ENCODE measurements at regions not wholly inside any gene's neighbourhood (a gene's known extent, or its start where the extent isn't known, plus 50 kb on each side); places are given as distances from the start of the nearest gene placed in this dataset.
"Not testable (repeated sequence)": the region's sequence is repeated elsewhere in the genome, so short reads cannot be mapped to it uniquely, and the experiment has no call there.

GRCh38 chr2:16756831-16757644, 91.4 kb upstream of the CYRIA start:
- TF ChIP-seq CTCF (IDR thresholded peaks at IDR 0.05; ENCODE audit: insufficient read depth, low read depth, low read length, missing control alignments): peak; percentile 86
- no peak overlapping the region for H3K4me3 ChIP-seq (ENCODE audit: low read length)
- DNase-seq (ENCODE audit: low read depth): peak; percentile 72

- no peak for TF ChIP-seq CTCF (IDR thresholded peaks at IDR 0.05; ENCODE audit: insufficient read depth, low read depth, low read length, missing control alignments)
- H3K4me3 ChIP-seq (ENCODE audit: low read length): no peak overlapping the region
- no peak for DNase-seq (ENCODE audit: low read depth)
These were observed 89.8 kb upstream of the CYRIA start for GRCh38 chr2:16755442-16755841.

- not testable (repeated sequence) for DNase-seq (ENCODE audit: low read depth); H3K4me3 ChIP-seq (ENCODE audit: low read length)
These were observed 87.4 kb upstream of the CYRIA start for GRCh38 chr2:16753025-16753424.

- not testable (repeated sequence) for DNase-seq (ENCODE audit: low read depth)
These were observed 85.2 kb upstream of the CYRIA start for GRCh38 chr2:16750925-16751214.

GRCh38 chr2:16750175-16750924, 84.7 kb upstream of the CYRIA start:
- no peak overlapping the region for H3K4me3 ChIP-seq (ENCODE audit: low read length)
- DNase-seq (ENCODE audit: low read depth): no peak
- TF ChIP-seq CTCF (IDR thresholded peaks at IDR 0.05; ENCODE audit: insufficient read depth, low read depth, low read length, missing control alignments): no peak

More at GRCh38 chr2:16750925-16751214, 85.2 kb upstream of the CYRIA start:
- not testable (repeated sequence) for H3K4me3 ChIP-seq (ENCODE audit: low read length)

GRCh38 chr2:16748511-16749266, 83.1 kb upstream of the CYRIA start:
- DNase-seq (ENCODE audit: low read depth); H3K4me3 ChIP-seq (ENCODE audit: low read length): not testable (repeated sequence)

GRCh38 chr2:16747689-16748088, 82.1 kb upstream of the CYRIA start:
- TF ChIP-seq CTCF (IDR thresholded peaks at IDR 0.05; ENCODE audit: insufficient read depth, low read depth, low read length, missing control alignments): no peak
- DNase-seq (ENCODE audit: low read depth): no peak
- no peak overlapping the region for H3K4me3 ChIP-seq (ENCODE audit: low read length)

GRCh38 chr2:16747257-16747656, 81.6 kb upstream of the CYRIA start:
- H3K4me3 ChIP-seq (ENCODE audit: low read length): no peak overlapping the region
- no peak for DNase-seq (ENCODE audit: low read depth)
- no peak for TF ChIP-seq CTCF (IDR thresholded peaks at IDR 0.05; ENCODE audit: insufficient read depth, low read depth, low read length, missing control alignments)
